Panc1 (cell line): ENCODE measurements at regions not wholly inside any gene's neighbourhood (a gene's known extent, or its start where the extent isn't known, plus 50 kb on each side); places are given as distances from the start of the nearest gene placed in this dataset.

Experiments
- POLR2AphosphoS5 ChIP-seq: IDR thresholded peaks from 2 replicates; pipeline ENCODE4 v1.6.1; 2012; ENCODE audit warnings: mild to moderate bottlenecking, low read depth, low read length, moderate library complexity
- SIN3A ChIP-seq: IDR thresholded peaks from 2 replicates; pipeline ENCODE4 v1.6.1; 2012; ENCODE audit warnings: low read depth, mild to moderate bottlenecking, low read length, moderate library complexity, borderline replicate concordance; ENCODE audit not compliant: insufficient read depth
- TF ChIP-seq, protein P1 (sequence below), 2 experiments: IDR thresholded peaks; 2 replicates each; pipeline ENCODE4 v1.6.1; 2011 to 2012; ENCODE audit warnings: low read depth in 2 of 2, control low read depth in 1 of 2, low read length in 1 of 2, mild to moderate bottlenecking in 1 of 2, moderate library complexity in 1 of 2; ENCODE audit not compliant: insufficient read depth in 1 of 2
- TF ChIP-seq, protein P2 (sequence below): fragments of 450-650 bp; IDR thresholded peaks from 2 replicates; pipeline ENCODE4 v1.5.1; 2017; ENCODE audit warnings: mild to moderate bottlenecking

DNA sequence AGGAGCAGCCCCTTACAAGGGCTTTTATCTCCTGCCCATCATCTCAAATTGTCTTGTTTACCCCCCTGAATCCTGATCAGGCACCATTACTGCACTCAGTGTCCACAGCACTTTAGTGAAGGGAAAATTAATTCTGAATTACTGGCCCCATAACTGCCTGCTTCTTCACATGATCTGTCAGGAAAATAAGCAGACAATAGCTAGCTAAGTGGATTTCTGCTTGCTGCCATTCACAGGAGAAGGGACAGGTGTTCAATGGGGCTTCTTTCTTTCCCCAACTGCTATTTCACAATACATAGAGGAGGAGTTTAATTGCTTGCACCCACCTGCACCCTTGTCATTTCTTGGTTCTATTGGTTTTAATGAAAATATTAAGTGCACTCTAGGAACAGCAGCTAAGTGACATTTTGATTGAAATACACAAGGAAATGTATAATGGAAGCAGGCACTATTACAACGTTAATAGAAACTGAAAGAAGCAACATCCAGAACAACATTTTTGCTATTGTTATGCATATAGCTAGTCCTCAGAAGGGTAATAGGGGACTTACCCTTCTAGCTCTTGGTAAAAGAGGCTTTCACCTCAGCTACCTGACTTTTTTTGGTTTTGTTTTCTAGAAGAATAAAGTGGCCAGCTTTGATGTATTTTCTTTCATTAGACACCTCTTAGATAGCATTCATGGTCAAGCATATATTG lies 599.3 kb upstream of the TLE4 start:
- TF ChIP-seq, protein P1, sequence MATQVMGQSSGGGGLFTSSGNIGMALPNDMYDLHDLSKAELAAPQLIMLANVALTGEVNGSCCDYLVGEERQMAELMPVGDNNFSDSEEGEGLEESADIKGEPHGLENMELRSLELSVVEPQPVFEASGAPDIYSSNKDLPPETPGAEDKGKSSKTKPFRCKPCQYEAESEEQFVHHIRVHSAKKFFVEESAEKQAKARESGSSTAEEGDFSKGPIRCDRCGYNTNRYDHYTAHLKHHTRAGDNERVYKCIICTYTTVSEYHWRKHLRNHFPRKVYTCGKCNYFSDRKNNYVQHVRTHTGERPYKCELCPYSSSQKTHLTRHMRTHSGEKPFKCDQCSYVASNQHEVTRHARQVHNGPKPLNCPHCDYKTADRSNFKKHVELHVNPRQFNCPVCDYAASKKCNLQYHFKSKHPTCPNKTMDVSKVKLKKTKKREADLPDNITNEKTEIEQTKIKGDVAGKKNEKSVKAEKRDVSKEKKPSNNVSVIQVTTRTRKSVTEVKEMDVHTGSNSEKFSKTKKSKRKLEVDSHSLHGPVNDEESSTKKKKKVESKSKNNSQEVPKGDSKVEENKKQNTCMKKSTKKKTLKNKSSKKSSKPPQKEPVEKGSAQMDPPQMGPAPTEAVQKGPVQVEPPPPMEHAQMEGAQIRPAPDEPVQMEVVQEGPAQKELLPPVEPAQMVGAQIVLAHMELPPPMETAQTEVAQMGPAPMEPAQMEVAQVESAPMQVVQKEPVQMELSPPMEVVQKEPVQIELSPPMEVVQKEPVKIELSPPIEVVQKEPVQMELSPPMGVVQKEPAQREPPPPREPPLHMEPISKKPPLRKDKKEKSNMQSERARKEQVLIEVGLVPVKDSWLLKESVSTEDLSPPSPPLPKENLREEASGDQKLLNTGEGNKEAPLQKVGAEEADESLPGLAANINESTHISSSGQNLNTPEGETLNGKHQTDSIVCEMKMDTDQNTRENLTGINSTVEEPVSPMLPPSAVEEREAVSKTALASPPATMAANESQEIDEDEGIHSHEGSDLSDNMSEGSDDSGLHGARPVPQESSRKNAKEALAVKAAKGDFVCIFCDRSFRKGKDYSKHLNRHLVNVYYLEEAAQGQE (IDR thresholded peaks at IDR 0.05; ENCODE audit: insufficient read depth in 1 of 2, low read depth in 2 of 2, low read length in 1 of 2) = no peak
- TF ChIP-seq, protein P2, sequence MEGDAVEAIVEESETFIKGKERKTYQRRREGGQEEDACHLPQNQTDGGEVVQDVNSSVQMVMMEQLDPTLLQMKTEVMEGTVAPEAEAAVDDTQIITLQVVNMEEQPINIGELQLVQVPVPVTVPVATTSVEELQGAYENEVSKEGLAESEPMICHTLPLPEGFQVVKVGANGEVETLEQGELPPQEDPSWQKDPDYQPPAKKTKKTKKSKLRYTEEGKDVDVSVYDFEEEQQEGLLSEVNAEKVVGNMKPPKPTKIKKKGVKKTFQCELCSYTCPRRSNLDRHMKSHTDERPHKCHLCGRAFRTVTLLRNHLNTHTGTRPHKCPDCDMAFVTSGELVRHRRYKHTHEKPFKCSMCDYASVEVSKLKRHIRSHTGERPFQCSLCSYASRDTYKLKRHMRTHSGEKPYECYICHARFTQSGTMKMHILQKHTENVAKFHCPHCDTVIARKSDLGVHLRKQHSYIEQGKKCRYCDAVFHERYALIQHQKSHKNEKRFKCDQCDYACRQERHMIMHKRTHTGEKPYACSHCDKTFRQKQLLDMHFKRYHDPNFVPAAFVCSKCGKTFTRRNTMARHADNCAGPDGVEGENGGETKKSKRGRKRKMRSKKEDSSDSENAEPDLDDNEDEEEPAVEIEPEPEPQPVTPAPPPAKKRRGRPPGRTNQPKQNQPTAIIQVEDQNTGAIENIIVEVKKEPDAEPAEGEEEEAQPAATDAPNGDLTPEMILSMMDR = no peak
- TF ChIP-seq SIN3A (no peak), POLR2AphosphoS5 (no peak)
